Ovary (tissue), 3 donors: ENCODE measurements at regions not wholly inside any gene's neighbourhood (a gene's known extent, or its start where the extent isn't known, plus 50 kb on each side); places are given as distances from the start of the nearest gene placed in this dataset.

Source experiments
- CTCF ChIP-seq, 3 donors: fragments of 450-650 bp in 2 of 3; fragments of 200-600 bp in 1 of 3; IDR thresholded peaks; one replicate each; pipeline versions ENCODE4 v1.5.1 to v1.8.0; 2016 to 2022; ENCODE audit warnings: antibody characterized with exemption in 3 of 3, mild to moderate bottlenecking in 1 of 3
- EP300 ChIP-seq: sonication (generic); formaldehyde crosslinking; IDR thresholded peaks from one replicate; pipeline ENCODE4 v1.6.1; 2017; ENCODE audit warnings: antibody characterized with exemption
- POLR2A ChIP-seq: fragments of 450-650 bp; IDR thresholded peaks from one replicate; pipeline ENCODE4 v1.6.1; 2017; ENCODE audit warnings: antibody characterized with exemption, mild to moderate bottlenecking, moderate library complexity
- donor health status: DM: no; HTN: no; CAD: no.

- no peak for TF ChIP-seq CTCF (IDR thresholded peaks at IDR 0.05)
- no peak for TF ChIP-seq POLR2A
- no peak for TF ChIP-seq EP300
These were observed 342.8 kb upstream of the F9 start for GRCh38 chrX:139187738-139188137.
